GM23338 (cell line): ENCODE measurements at regions not wholly inside any gene's neighbourhood (a gene's known extent, or its start where the extent isn't known, plus 50 kb on each side); places are given as distances from the start of the nearest gene placed in this dataset.

Experiments used
- CREB1 ChIP-seq: fragments of 250-450 bp; sonication (Bioruptor Pico); IDR thresholded peaks from 2 replicates; pipeline ENCODE4 v1.5.0; 2020; ENCODE audit warnings: low read depth, mild to moderate bottlenecking, moderate library complexity
- CTCF ChIP-seq, 2 experiments: fragments of 200-600 bp in 1 of 2; sonication (generic) in 1 of 2; conservative IDR thresholded peaks; 2 replicates each; pipeline versions ENCODE4 v1.5.1 to v1.6.1; 2016 to 2017; ENCODE audit warnings: antibody characterized with exemption in 2 of 2, low read depth in 2 of 2, mild to moderate bottlenecking in 2 of 2, moderate library complexity in 1 of 2
- EZH2 ChIP-seq: fragments of 200-600 bp; sonication (generic); IDR thresholded peaks from one replicate; pipeline ENCODE4 v1.8.0; 2017; ENCODE audit warnings: antibody characterized with exemption, mild to moderate bottlenecking, low read depth; ENCODE audit not compliant: unreplicated experiment
- EZH2phosphoT487 ChIP-seq: fragments of 200-600 bp; sonication (generic); IDR thresholded peaks from one replicate; pipeline ENCODE4 v1.8.1; 2018; ENCODE audit warnings: antibody characterized with exemption; ENCODE audit not compliant: unreplicated experiment
- JUNB ChIP-seq: IDR thresholded peaks from one replicate; pipeline ENCODE4 v1.6.1; 2016; ENCODE audit warnings: antibody characterized with exemption; ENCODE audit not compliant: unreplicated experiment
- NANOG ChIP-seq: IDR thresholded peaks from 2 replicates; pipeline ENCODE4 v1.6.1; 2016; ENCODE audit warnings: antibody characterized with exemption, borderline replicate concordance
- POLR2AphosphoS5 ChIP-seq: IDR thresholded peaks from 2 replicates; pipeline ENCODE4 v1.6.1; 2016; ENCODE audit warnings: antibody characterized with exemption, low read depth
- ZNF114 ChIP-seq: fragments of 250-450 bp; sonication (Bioruptor Pico); IDR thresholded peaks from 2 replicates; pipeline ENCODE4 v1.5.0; 2020; ENCODE audit warnings: mild to moderate bottlenecking, moderate library complexity

GRCh38 chr10:61605221-61605620, 57.5 kb upstream of the CABCOCO1 start:
- TF ChIP-seq CTCF (conservative IDR thresholded peaks at IDR 0.05; ENCODE audit: low read depth in 2 of 2) (no peak), EZH2 (no peak), POLR2AphosphoS5 (no peak), CREB1 (CRISPR knock-in tag) (no peak), JUNB (no peak), EZH2phosphoT487 (no peak), ZNF114 (CRISPR knock-in tag) (no peak), NANOG (no peak)
